DND-41 (cell line): ENCODE measurements at regions not wholly inside any gene's neighbourhood (a gene's known extent, or its start where the extent isn't known, plus 50 kb on each side); places are given as distances from the start of the nearest gene placed in this dataset.

Source experiments
- CTCF ChIP-seq: IDR thresholded peaks from 2 replicates; pipeline ENCODE4 v1.5.1; 2012; ENCODE audit warnings: borderline replicate concordance, low read length, moderate library complexity, mild to moderate bottlenecking; ENCODE audit not compliant: poor library complexity, severe bottlenecking; ENCODE audit errors: extremely low read depth
- EZH2 ChIP-seq: IDR thresholded peaks from 3 replicates; pipeline ENCODE4 v1.6.1; 2012; ENCODE audit warnings: borderline replicate concordance, low read depth, mild to moderate bottlenecking, moderate library complexity, low read length, inconsistent platforms; ENCODE audit not compliant: severe bottlenecking

GRCh38 chr6:9408402-9409117, 973.2 kb upstream of the SLC35B3 start:
- TF ChIP-seq CTCF (no peak), EZH2 (no peak)
